K562 (cell line): ENCODE measurements at regions not wholly inside any gene's neighbourhood (a gene's known extent, or its start where the extent isn't known, plus 50 kb on each side); places are given as distances from the start of the nearest gene placed in this dataset.

Source experiments
- GATA2 ChIP-seq: sonication (generic); formaldehyde crosslinking; IDR thresholded peaks from 2 replicates; pipeline ENCODE4 v1.4.0; 2020; ENCODE audit warnings: mild to moderate bottlenecking, missing genetic modification reagents
- NCOA6 ChIP-seq: fragments of 450-650 bp; IDR thresholded peaks from 2 replicates; pipeline ENCODE4 v1.6.1; 2017; ENCODE audit warnings: mild to moderate bottlenecking
- NELFE ChIP-seq: IDR thresholded peaks from 2 replicates; pipeline ENCODE4 v1.6.1; 2011; ENCODE audit warnings: mild to moderate bottlenecking; ENCODE audit not compliant: insufficient read depth, insufficient read length
- SAFB ChIP-seq: fragments of 200-400 bp; formaldehyde crosslinking; IDR thresholded peaks from 2 replicates; pipeline ENCODE4 v1.6.1; 2017; ENCODE audit warnings: low read depth, low read length, borderline replicate concordance
- SLC30A9 ChIP-seq: fragments of 250-450 bp; sonication (Bioruptor Pico); IDR thresholded peaks from 2 replicates; pipeline ENCODE4 v1.8.0; 2022; ENCODE audit warnings: mild to moderate bottlenecking, moderate library complexity
- ZNF512 ChIP-seq: IDR thresholded peaks from 2 replicates; pipeline ENCODE4 v1.6.1; 2016; ENCODE audit warnings: missing genetic modification characterization, missing compliant biosample characterization
- TF ChIP-seq, protein P1 (sequence below): fragments of 450-650 bp; IDR thresholded peaks from 2 replicates; pipeline ENCODE4 v1.6.1; 2016; ENCODE audit warnings: mild to moderate bottlenecking, moderate library complexity

- TF ChIP-seq, protein P1, sequence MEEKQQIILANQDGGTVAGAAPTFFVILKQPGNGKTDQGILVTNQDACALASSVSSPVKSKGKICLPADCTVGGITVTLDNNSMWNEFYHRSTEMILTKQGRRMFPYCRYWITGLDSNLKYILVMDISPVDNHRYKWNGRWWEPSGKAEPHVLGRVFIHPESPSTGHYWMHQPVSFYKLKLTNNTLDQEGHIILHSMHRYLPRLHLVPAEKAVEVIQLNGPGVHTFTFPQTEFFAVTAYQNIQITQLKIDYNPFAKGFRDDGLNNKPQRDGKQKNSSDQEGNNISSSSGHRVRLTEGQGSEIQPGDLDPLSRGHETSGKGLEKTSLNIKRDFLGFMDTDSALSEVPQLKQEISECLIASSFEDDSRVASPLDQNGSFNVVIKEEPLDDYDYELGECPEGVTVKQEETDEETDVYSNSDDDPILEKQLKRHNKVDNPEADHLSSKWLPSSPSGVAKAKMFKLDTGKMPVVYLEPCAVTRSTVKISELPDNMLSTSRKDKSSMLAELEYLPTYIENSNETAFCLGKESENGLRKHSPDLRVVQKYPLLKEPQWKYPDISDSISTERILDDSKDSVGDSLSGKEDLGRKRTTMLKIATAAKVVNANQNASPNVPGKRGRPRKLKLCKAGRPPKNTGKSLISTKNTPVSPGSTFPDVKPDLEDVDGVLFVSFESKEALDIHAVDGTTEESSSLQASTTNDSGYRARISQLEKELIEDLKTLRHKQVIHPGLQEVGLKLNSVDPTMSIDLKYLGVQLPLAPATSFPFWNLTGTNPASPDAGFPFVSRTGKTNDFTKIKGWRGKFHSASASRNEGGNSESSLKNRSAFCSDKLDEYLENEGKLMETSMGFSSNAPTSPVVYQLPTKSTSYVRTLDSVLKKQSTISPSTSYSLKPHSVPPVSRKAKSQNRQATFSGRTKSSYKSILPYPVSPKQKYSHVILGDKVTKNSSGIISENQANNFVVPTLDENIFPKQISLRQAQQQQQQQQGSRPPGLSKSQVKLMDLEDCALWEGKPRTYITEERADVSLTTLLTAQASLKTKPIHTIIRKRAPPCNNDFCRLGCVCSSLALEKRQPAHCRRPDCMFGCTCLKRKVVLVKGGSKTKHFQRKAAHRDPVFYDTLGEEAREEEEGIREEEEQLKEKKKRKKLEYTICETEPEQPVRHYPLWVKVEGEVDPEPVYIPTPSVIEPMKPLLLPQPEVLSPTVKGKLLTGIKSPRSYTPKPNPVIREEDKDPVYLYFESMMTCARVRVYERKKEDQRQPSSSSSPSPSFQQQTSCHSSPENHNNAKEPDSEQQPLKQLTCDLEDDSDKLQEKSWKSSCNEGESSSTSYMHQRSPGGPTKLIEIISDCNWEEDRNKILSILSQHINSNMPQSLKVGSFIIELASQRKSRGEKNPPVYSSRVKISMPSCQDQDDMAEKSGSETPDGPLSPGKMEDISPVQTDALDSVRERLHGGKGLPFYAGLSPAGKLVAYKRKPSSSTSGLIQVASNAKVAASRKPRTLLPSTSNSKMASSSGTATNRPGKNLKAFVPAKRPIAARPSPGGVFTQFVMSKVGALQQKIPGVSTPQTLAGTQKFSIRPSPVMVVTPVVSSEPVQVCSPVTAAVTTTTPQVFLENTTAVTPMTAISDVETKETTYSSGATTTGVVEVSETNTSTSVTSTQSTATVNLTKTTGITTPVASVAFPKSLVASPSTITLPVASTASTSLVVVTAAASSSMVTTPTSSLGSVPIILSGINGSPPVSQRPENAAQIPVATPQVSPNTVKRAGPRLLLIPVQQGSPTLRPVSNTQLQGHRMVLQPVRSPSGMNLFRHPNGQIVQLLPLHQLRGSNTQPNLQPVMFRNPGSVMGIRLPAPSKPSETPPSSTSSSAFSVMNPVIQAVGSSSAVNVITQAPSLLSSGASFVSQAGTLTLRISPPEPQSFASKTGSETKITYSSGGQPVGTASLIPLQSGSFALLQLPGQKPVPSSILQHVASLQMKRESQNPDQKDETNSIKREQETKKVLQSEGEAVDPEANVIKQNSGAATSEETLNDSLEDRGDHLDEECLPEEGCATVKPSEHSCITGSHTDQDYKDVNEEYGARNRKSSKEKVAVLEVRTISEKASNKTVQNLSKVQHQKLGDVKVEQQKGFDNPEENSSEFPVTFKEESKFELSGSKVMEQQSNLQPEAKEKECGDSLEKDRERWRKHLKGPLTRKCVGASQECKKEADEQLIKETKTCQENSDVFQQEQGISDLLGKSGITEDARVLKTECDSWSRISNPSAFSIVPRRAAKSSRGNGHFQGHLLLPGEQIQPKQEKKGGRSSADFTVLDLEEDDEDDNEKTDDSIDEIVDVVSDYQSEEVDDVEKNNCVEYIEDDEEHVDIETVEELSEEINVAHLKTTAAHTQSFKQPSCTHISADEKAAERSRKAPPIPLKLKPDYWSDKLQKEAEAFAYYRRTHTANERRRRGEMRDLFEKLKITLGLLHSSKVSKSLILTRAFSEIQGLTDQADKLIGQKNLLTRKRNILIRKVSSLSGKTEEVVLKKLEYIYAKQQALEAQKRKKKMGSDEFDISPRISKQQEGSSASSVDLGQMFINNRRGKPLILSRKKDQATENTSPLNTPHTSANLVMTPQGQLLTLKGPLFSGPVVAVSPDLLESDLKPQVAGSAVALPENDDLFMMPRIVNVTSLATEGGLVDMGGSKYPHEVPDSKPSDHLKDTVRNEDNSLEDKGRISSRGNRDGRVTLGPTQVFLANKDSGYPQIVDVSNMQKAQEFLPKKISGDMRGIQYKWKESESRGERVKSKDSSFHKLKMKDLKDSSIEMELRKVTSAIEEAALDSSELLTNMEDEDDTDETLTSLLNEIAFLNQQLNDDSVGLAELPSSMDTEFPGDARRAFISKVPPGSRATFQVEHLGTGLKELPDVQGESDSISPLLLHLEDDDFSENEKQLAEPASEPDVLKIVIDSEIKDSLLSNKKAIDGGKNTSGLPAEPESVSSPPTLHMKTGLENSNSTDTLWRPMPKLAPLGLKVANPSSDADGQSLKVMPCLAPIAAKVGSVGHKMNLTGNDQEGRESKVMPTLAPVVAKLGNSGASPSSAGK, result no peak
- no peak for TF ChIP-seq SLC30A9
- no peak for TF ChIP-seq SAFB
- TF ChIP-seq NELFE, result no peak
- TF ChIP-seq GATA2, result no peak
- no peak for TF ChIP-seq ZNF512 (tag)
- no peak for TF ChIP-seq NCOA6
These were observed 308.1 kb upstream of the PKN2 start (continued) for GRCh38 chr1:88375977-88376376.
